GM12874 (cell line): ENCODE measurements at regions not wholly inside any gene's neighbourhood (a gene's known extent, or its start where the extent isn't known, plus 50 kb on each side); places are given as distances from the start of the nearest gene placed in this dataset.

Experiments
- CTCF ChIP-seq: IDR thresholded peaks from 2 replicates; pipeline ENCODE4 v1.5.1; 2011; ENCODE audit warnings: low read depth, mild to moderate bottlenecking, control low read depth, low read length, moderate library complexity; ENCODE audit not compliant: insufficient read depth

DNA sequence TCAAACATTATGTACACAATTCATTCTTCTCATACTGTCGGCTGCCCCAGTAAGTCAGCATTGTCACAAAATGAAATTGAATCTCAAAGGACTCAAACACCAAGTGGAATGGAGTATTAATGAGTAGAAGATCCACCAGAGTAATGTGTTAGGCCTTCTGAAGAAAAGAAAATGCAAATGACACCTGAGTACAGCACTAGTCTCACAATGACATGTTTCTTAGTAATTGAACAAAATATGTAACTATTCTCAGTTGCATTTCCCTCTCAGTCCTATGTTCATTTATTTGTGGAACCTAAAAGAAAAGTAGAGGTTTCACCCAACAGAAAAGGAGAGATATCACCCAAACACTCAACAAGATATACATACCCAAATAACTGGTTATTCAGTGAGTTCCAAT, 283.9 kb upstream of the THBS1 start:
- no peak for TF ChIP-seq CTCF

DNA sequence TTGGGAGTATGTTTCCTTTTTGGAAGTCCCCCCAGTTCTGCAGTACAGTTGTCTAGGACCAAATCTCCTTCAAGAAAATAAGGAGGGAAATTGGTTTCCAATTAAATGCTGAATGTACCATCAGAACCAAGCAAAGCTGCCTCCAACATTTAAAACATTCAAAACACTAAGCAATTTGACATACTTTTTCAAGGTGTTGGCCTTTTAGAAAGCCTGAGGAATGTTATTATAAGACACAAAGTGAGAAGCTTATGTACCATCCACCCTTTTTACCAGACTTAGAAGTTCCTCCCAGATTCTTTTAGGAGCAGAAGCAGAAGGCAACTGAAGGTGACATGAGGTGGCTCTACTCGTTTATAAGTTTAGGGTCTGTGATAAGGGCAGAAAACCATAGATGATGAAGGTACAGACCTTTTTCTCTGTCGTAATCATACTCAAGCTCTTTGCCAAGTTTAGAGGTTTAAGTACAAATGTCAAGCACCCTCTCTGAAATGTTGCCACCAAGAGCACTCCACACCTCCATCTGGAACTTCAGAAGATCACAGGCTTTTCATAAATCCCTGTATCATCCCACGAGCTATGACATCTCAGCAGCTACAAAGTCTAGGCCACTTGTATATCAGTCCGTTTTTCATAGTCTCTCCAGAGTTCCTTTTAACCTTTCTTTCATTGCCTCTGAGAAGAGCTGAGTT, 282.5 kb upstream of the THBS1 start:
- no peak for TF ChIP-seq CTCF

DNA sequence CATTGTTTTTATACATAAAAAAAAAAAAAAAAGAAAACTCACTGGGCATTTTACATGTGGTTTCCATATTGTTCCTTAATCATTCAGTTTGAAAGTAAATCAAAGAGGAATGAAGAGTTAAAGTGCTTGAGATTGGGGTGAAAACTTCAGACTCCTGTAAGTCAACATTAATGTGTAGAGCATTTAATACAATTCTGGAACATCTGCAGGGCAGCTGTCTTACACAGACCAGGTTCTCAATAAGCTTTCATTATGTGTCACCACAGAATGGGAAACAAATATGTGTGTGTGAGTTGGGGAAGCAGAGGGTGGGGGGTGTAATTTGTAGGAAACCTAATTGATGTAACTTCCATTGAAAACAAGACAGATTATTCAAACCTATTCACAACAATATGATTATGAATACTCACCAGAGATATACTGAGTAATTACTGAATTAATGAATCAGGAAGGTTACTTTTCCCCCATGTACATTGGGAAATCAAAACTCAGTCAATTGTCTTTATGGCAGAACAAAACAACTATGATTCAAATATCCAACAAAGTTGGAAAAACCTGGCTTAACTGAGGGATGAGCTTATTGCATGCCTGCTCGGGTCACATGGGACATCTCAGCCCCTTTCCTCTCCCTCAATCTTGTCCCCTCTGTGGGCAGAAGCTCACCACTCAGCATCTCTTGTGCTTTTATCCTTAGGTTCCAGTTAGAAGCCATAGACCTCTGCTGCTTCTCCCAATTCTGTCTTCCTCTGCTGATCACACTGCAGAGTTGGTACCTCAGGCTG, 281.2 kb upstream of the THBS1 start:
- no peak for TF ChIP-seq CTCF

DNA sequence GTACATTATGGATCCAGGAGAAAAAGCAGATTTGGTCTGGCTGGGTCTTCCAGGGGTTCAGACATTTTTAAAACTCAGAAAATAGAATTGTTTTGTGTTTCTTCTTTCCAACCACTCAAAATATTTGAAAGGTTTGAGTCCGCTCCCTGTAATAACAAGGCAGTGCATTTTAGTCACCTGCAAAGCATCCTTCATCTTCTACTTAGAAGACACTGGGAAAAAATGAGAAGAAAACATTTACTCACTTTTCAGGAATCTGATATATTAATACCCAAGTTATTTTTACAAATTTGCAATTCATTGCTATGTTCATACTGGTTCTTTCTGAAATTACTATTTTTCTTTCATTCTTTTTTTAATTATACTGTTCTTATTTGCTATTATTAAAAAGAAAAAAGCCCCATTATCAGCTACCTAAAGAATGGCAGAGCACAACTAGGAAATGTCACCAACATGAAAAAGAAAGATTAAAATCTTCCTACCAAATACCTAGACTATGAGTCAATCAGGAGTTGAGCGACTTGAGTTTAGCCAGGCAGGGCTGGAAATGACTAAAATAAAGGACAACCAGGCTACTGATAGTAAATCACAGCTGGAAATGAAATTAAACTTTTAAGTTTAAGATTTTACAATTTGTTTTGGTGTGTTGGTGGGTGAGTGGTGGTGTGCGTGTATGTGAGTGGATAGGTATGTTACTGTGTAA, 280.3 kb upstream of the THBS1 start:
- TF ChIP-seq CTCF = no peak

DNA sequence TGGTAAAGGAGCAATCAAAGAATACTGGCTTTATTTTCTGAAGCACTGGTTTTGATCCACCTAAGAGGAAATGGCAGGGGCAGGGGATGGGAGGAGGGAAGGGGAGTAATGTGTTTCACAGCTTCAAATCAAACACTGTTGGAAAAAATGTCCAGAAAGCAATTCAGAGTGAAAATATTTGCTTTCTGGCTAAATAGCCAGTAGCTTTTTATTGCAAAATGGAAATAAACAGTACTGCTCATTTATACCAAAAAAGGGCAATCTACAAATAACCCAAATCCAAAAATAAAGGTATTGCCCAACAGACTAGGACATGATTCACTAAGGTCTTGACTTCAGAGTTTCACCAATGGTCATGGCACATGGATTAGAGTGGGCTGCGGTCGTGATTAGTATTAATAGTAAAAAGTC, 279.3 kb upstream of the THBS1 start:
- TF ChIP-seq CTCF = no peak

GRCh38 chr15:39302936-39303335, 277.9 kb upstream of the THBS1 start:
- TF ChIP-seq CTCF = no peak

- no peak for TF ChIP-seq CTCF
These were observed 276.6 kb upstream of the THBS1 start for GRCh38 chr15:39304201-39304841.
